Activated naive CD4-positive, alpha-beta T cell treated with anti-CD3 and anti-CD28 coated beads, Interleukin-2, amount 50 U/mL, for 24 hours (primary cell): ENCODE measurements at regions not wholly inside any gene's neighbourhood (a gene's known extent, or its start where the extent isn't known, plus 50 kb on each side); places are given as distances from the start of the nearest gene placed in this dataset.

ENCODE experiments used
- H3K27ac Mint-ChIP-seq: one replicate; pipeline ENCODE4 v1.8.0; 2021; ENCODE audit warnings: mild to moderate bottlenecking, mixed read lengths
- H3K27me3 Mint-ChIP-seq: one replicate; pipeline ENCODE4 v1.8.0; 2021; ENCODE audit warnings: mixed read lengths
- H3K36me3 Mint-ChIP-seq: one replicate; pipeline ENCODE4 v1.8.0; 2021; ENCODE audit warnings: mixed read lengths
- H3K4me1 Mint-ChIP-seq: one replicate; pipeline ENCODE4 v1.8.0; 2021; ENCODE audit warnings: mixed read lengths
- H3K4me3 Mint-ChIP-seq: one replicate; pipeline ENCODE4 v1.8.0; 2021; ENCODE audit warnings: mild to moderate bottlenecking, mixed read lengths
- H3K9me3 Mint-ChIP-seq: one replicate; pipeline ENCODE4 v1.8.0; 2021; ENCODE audit warnings: mixed read lengths

GRCh38 chr11:80157447-80157846, 716.6 kb upstream of the TENM4 start:
- Mint-ChIP-seq H3K36me3 (no peaks in the 10 kb centered on the region), H3K9me3 (peaks cover 7% of the 10 kb centered on the region), H3K4me3 (no peak overlapping the region), H3K27me3 (no peaks in the 10 kb centered on the region), H3K4me1 (no peaks in the 10 kb centered on the region), H3K27ac (no peak overlapping the region)

GRCh38 chr11:80156062-80156461, 715.2 kb upstream of the TENM4 start:
- Mint-ChIP-seq H3K27ac (no peak overlapping the region), H3K36me3 (no peaks in the 10 kb centered on the region), H3K4me1 (no peaks in the 10 kb centered on the region), H3K9me3 (peaks cover 7% of the 10 kb centered on the region), H3K27me3 (no peaks in the 10 kb centered on the region), H3K4me3 (no peak overlapping the region)

GRCh38 chr11:80155412-80156017, 714.7 kb upstream of the TENM4 start:
- H3K27ac Mint-ChIP-seq, result no peak overlapping the region
- H3K9me3 Mint-ChIP-seq, result peaks cover 7% of the 10 kb centered on the region
- H3K27me3 Mint-ChIP-seq, result no peaks in the 10 kb centered on the region
- H3K4me3 Mint-ChIP-seq, result no peak overlapping the region
- H3K36me3 Mint-ChIP-seq, result no peaks in the 10 kb centered on the region
- no peaks in the 10 kb centered on the region for H3K4me1 Mint-ChIP-seq

- no peaks in the 10 kb centered on the region for H3K4me1 Mint-ChIP-seq
Measured at GRCh38 chr11:80146232-80146631, 705.4 kb upstream of the TENM4 start.

GRCh38 chr11:80144897-80145594, 704.2 kb upstream of the TENM4 start:
- H3K36me3 Mint-ChIP-seq, result no peaks in the 10 kb centered on the region
- H3K4me3 Mint-ChIP-seq, result no peak overlapping the region
- H3K9me3 Mint-ChIP-seq, result peaks cover 9% of the 10 kb centered on the region
- H3K27ac Mint-ChIP-seq, result no peak overlapping the region
- H3K27me3 Mint-ChIP-seq, result no peaks in the 10 kb centered on the region
- H3K4me1 Mint-ChIP-seq, result no peaks in the 10 kb centered on the region

More at GRCh38 chr11:80146232-80146631, 705.4 kb upstream of the TENM4 start:
- H3K27me3 Mint-ChIP-seq, result no peaks in the 10 kb centered on the region
- peaks cover 4% of the 10 kb centered on the region for H3K9me3 Mint-ChIP-seq
- no peak overlapping the region for H3K27ac Mint-ChIP-seq
- H3K4me3 Mint-ChIP-seq, result no peak overlapping the region
- H3K36me3 Mint-ChIP-seq, result no peaks in the 10 kb centered on the region

GRCh38 chr11:80136991-80137390, 696.2 kb upstream of the TENM4 start:
- Mint-ChIP-seq H3K4me3 (no peak overlapping the region), H3K9me3 (peaks cover 10% of the 10 kb centered on the region), H3K4me1 (no peaks in the 10 kb centered on the region), H3K27ac (no peak overlapping the region), H3K36me3 (no peaks in the 10 kb centered on the region), H3K27me3 (no peaks in the 10 kb centered on the region)

- Mint-ChIP-seq H3K27ac (no peak overlapping the region), H3K27me3 (no peaks in the 10 kb centered on the region), H3K36me3 (no peaks in the 10 kb centered on the region)
Measured at GRCh38 chr11:80129396-80129795, 688.6 kb upstream of the TENM4 start.

GRCh38 chr11:80122211-80122610, 681.4 kb upstream of the TENM4 start:
- no peaks in the 10 kb centered on the region for H3K4me1 Mint-ChIP-seq
- H3K4me3 Mint-ChIP-seq, result no peak overlapping the region
- peaks cover 4% of the 10 kb centered on the region for H3K9me3 Mint-ChIP-seq
- no peaks in the 10 kb centered on the region for H3K36me3 Mint-ChIP-seq
- H3K27me3 Mint-ChIP-seq, result no peaks in the 10 kb centered on the region
- no peak overlapping the region for H3K27ac Mint-ChIP-seq

More at GRCh38 chr11:80129396-80129795, 688.6 kb upstream of the TENM4 start:
- Mint-ChIP-seq H3K4me3 (no peak overlapping the region), H3K9me3 (no peaks in the 10 kb centered on the region), H3K4me1 (no peaks in the 10 kb centered on the region)

- Mint-ChIP-seq H3K27ac (no peak overlapping the region), H3K36me3 (no peaks in the 10 kb centered on the region), H3K9me3 (peaks cover 4% of the 10 kb centered on the region), H3K27me3 (no peaks in the 10 kb centered on the region), H3K4me1 (no peaks in the 10 kb centered on the region), H3K4me3 (no peak overlapping the region)
Measured at GRCh38 chr11:80118073-80118472, 677.2 kb upstream of the TENM4 start.

- no peaks in the 10 kb centered on the region for H3K27me3 Mint-ChIP-seq
- no peak overlapping the region for H3K27ac Mint-ChIP-seq
- H3K4me3 Mint-ChIP-seq, result no peak overlapping the region
- peaks cover 4% of the 10 kb centered on the region for H3K9me3 Mint-ChIP-seq
- no peaks in the 10 kb centered on the region for H3K4me1 Mint-ChIP-seq
- H3K36me3 Mint-ChIP-seq, result no peaks in the 10 kb centered on the region
Measured at GRCh38 chr11:80116796-80117195, 676.0 kb upstream of the TENM4 start.

- Mint-ChIP-seq H3K4me1 (no peaks in the 10 kb centered on the region), H3K9me3 (peaks cover 14% of the 10 kb centered on the region), H3K36me3 (no peaks in the 10 kb centered on the region), H3K27ac (no peak overlapping the region), H3K4me3 (no peak overlapping the region), H3K27me3 (no peaks in the 10 kb centered on the region)
Measured at GRCh38 chr11:80109652-80110051, 668.8 kb upstream of the TENM4 start.

- Mint-ChIP-seq H3K36me3 (no peaks in the 10 kb centered on the region), H3K4me3 (no peak overlapping the region), H3K27me3 (no peaks in the 10 kb centered on the region), H3K9me3 (peaks cover 16% of the 10 kb centered on the region), H3K4me1 (no peaks in the 10 kb centered on the region), H3K27ac (no peak overlapping the region)
Measured at GRCh38 chr11:80109031-80109430, 668.2 kb upstream of the TENM4 start.

GRCh38 chr11:80107415-80107814, 666.6 kb upstream of the TENM4 start:
- H3K36me3 Mint-ChIP-seq, result no peaks in the 10 kb centered on the region
- no peak overlapping the region for H3K27ac Mint-ChIP-seq
- no peak overlapping the region for H3K4me3 Mint-ChIP-seq
- H3K27me3 Mint-ChIP-seq, result no peaks in the 10 kb centered on the region
- H3K9me3 Mint-ChIP-seq, result peaks cover 22% of the 10 kb centered on the region
- H3K4me1 Mint-ChIP-seq, result no peaks in the 10 kb centered on the region

- Mint-ChIP-seq H3K9me3 (peaks cover 17% of the 10 kb centered on the region), H3K36me3 (no peaks in the 10 kb centered on the region), H3K4me3 (no peak overlapping the region), H3K27me3 (no peaks in the 10 kb centered on the region), H3K27ac (no peak overlapping the region), H3K4me1 (no peaks in the 10 kb centered on the region)
Measured at GRCh38 chr11:80104191-80104590, 663.4 kb upstream of the TENM4 start.

GRCh38 chr11:80103142-80103859, 662.5 kb upstream of the TENM4 start:
- Mint-ChIP-seq H3K9me3 (peaks cover 25% of the 10 kb centered on the region), H3K36me3 (no peaks in the 10 kb centered on the region), H3K27ac (no peak overlapping the region), H3K4me1 (no peaks in the 10 kb centered on the region), H3K27me3 (no peaks in the 10 kb centered on the region), H3K4me3 (no peak overlapping the region)

GRCh38 chr11:80097146-80097545, 656.3 kb upstream of the TENM4 start:
- H3K27ac Mint-ChIP-seq, result no peak overlapping the region
- no peaks in the 10 kb centered on the region for H3K36me3 Mint-ChIP-seq
- H3K27me3 Mint-ChIP-seq, result no peaks in the 10 kb centered on the region
- H3K4me3 Mint-ChIP-seq, result no peak overlapping the region
- H3K9me3 Mint-ChIP-seq, result peaks cover 7% of the 10 kb centered on the region
- H3K4me1 Mint-ChIP-seq, result no peaks in the 10 kb centered on the region
